K562 (cell line): ENCODE measurements at regions not wholly inside any gene's neighbourhood (a gene's known extent, or its start where the extent isn't known, plus 50 kb on each side); places are given as distances from the start of the nearest gene placed in this dataset.
A peak's percentile ranks its signal among the peaks of the same experiment; 100 is the strongest.

Experiments
- ATAC-seq: fragments of 200-7000 bp; cut with Tn5 transposase; 3 replicates; pipeline ENCODE4 v1.9.1; 2020; ENCODE audit warnings: moderate library complexity
- BruUV-seq: library from RNA; stranded (reverse); fragments of 400-500 nt; replicated peaks from 2 replicates; lab custom pipeline; 2021; lab: Mats Ljungman, UMichigan
- CTCF ChIA-PET: fragments of 300-600 bp; formaldehyde crosslinking; extraction: SDS; loops from one replicate; lab custom pipeline; 2021; ENCODE audit warnings: low intra/inter-chr PET ratio; lab: Yijun Ruan, JAX
- POLR2A ChIA-PET: fragments of 300-600, 350-650 bp; sonication (Branson Sonifier 250); formaldehyde crosslinking; extraction: SDS; loops from one replicate; lab custom pipeline; 2021; ENCODE audit warnings: antibody characterized with exemption, inconsistent platforms; lab: Yijun Ruan, JAX
- DNase-seq, 4 experiments: peaks; one replicate each; pipeline versions ENCODE4 v3.0.0 to v3.0.0-alpha.2; 2011 to 2018; ENCODE audit warnings: low spot score in 3 of 4, mixed read lengths in 3 of 4; ENCODE audit errors: extremely low read depth in 1 of 4
- FAIRE-seq: peaks from 2 replicates; lab custom pipeline; 2011; peaks lifted over from hg19 to GRCh38; lab: Jason Lieb, UNC
- H2AFZ ChIP-seq: 2 replicates; pipeline ENCODE4 v1.6.0; 2011; ENCODE audit warnings: low read depth, low read length, control low read depth, inconsistent platforms
- H3K27ac ChIP-seq: fragments of 200-600 bp; 3 replicates; pipeline ENCODE4 v1.8.0; 2011; ENCODE audit warnings: low read depth, mild to moderate bottlenecking, control low read depth, inconsistent platforms, low read length, moderate library complexity, mixed read lengths; ENCODE audit errors: extremely low read depth
- H3K27me3 ChIP-seq, 2 experiments: fragments of 300-600 bp in 1 of 2; 2 replicates in 1 of 2; 3 replicates in 1 of 2; pipeline versions ENCODE4 v1.6.0 to v1.8.0; 2011; ENCODE audit warnings: inconsistent platforms in 2 of 2, low read length in 2 of 2, mild to moderate bottlenecking in 1 of 2, mixed read lengths in 1 of 2, moderate library complexity in 1 of 2; ENCODE audit not compliant: control insufficient read depth in 2 of 2, insufficient read depth in 2 of 2
- H3K36me3 ChIP-seq: fragments of 300-600 bp; 3 replicates; pipeline ENCODE4 v1.8.0; 2011; ENCODE audit warnings: mild to moderate bottlenecking, low read length, inconsistent platforms; ENCODE audit not compliant: control insufficient read depth, insufficient read depth
- H3K4me1 ChIP-seq, 2 experiments: fragments of 200-600 bp in 1 of 2; replicated peaks in 1 of 2; 2 replicates in 1 of 2; 3 replicates in 1 of 2; pipeline versions ENCODE4 v1.5.1 to v1.8.0; 2011; ENCODE audit warnings: inconsistent platforms in 2 of 2, low read length in 2 of 2, mild to moderate bottlenecking in 1 of 2, mixed read lengths in 1 of 2, moderate library complexity in 1 of 2; ENCODE audit not compliant: control insufficient read depth in 2 of 2, insufficient read depth in 2 of 2
- H3K4me2 ChIP-seq: 2 replicates; pipeline ENCODE4 v1.6.1; 2011; ENCODE audit warnings: low read length, control low read depth, inconsistent platforms, mixed read lengths; ENCODE audit not compliant: insufficient read depth
- H3K4me3 ChIP-seq: fragments of 200-600 bp; sonication (generic), shearing (Covaris generic); 2 replicates; pipeline ENCODE4 v1.5.1; 2016; ENCODE audit warnings: control low read depth, inconsistent platforms
- H3K79me2 ChIP-seq: fragments of 200-600 bp; 3 replicates; pipeline ENCODE4 v1.8.0; 2011; ENCODE audit warnings: low read length, inconsistent platforms; ENCODE audit not compliant: control insufficient read depth, insufficient read depth
- H3K9ac ChIP-seq, 2 experiments: 2 replicates each; pipeline versions ENCODE4 v1.6.0 to v1.6.1; 2011; ENCODE audit warnings: low read depth in 2 of 2, low read length in 2 of 2, control low read depth in 1 of 2, inconsistent platforms in 1 of 2, mild to moderate bottlenecking in 1 of 2, mixed read lengths in 1 of 2; ENCODE audit not compliant: insufficient read depth in 1 of 2
- H3K9me1 ChIP-seq: one replicate; pipeline ENCODE4 v1.6.0; 2011; ENCODE audit warnings: inconsistent platforms, mild to moderate bottlenecking, low read length, moderate library complexity; ENCODE audit not compliant: control insufficient read depth, insufficient read depth
- H3K9me3 ChIP-seq: replicated peaks from 2 replicates; pipeline ENCODE4 v1.5.1; 2011; ENCODE audit warnings: low read depth, low read length, inconsistent platforms; ENCODE audit not compliant: control insufficient read depth, insufficient read depth
- H4K20me1 ChIP-seq: replicated peaks from 2 replicates; pipeline ENCODE4 v1.6.1; 2011; ENCODE audit warnings: low read length, inconsistent platforms, mixed read lengths; ENCODE audit not compliant: control insufficient read depth, insufficient read depth
- MCM5 ChIP-seq: fragments of 450-650 bp; IDR thresholded peaks from 2 replicates; pipeline ENCODE4 v1.6.1; 2016; ENCODE audit warnings: low read depth
- NBN ChIP-seq: fragments of 450-650 bp; IDR thresholded peaks from 2 replicates; pipeline ENCODE4 v1.6.1; 2016; ENCODE audit warnings: low read depth, mild to moderate bottlenecking
- RFX1 ChIP-seq: fragments of 450-650 bp; IDR thresholded peaks from 2 replicates; pipeline ENCODE4 v1.6.1; 2016; ENCODE audit warnings: mild to moderate bottlenecking, moderate library complexity
- ZBTB7A ChIP-seq: IDR thresholded peaks from 2 replicates; pipeline ENCODE4 v1.6.1; 2011; ENCODE audit warnings: low read depth, mild to moderate bottlenecking, low read length, moderate library complexity, borderline replicate concordance; ENCODE audit not compliant: control insufficient read depth
- ZFX ChIP-seq: sonication (generic); formaldehyde crosslinking; IDR thresholded peaks from 2 replicates; pipeline ENCODE4 v1.8.0; 2022; ENCODE audit warnings: mild to moderate bottlenecking, missing genetic modification reagents, moderate library complexity
- ZNF175 ChIP-seq: fragments of 200-800 bp; sonication (Bioruptor generic); IDR thresholded peaks from 2 replicates; pipeline ENCODE4 v1.6.1; 2016; ENCODE audit warnings: low read depth, mild to moderate bottlenecking, missing genetic modification characterization, missing compliant biosample characterization
- WGBS: fragments of 100-300 bp; shearing (Covaris generic); methylation state at CpG from one replicate; pipeline ENCODE4 v1.1.6; 2016; ENCODE audit warnings: low coverage, mixed read lengths; ENCODE audit not compliant: insufficient coverage; ENCODE audit errors: missing lambda C conversion rate; 5-methylcytosine and 5-hydroxymethylcytosine counted together
- in situ Hi-C: fragments of 300-500 bp; cut with MboI; formaldehyde crosslinking; loops from 4 replicates; pipeline ENCODE4 v1.15.0; 2018; ENCODE audit warnings: inconsistent platforms, mixed read lengths
- intact Hi-C: fragments of 100-400 bp; cut with micrococcal nuclease; formaldehyde crosslinking; loops from 2 replicates; pipeline ENCODE4 v1.14.2; 2022

DNA sequence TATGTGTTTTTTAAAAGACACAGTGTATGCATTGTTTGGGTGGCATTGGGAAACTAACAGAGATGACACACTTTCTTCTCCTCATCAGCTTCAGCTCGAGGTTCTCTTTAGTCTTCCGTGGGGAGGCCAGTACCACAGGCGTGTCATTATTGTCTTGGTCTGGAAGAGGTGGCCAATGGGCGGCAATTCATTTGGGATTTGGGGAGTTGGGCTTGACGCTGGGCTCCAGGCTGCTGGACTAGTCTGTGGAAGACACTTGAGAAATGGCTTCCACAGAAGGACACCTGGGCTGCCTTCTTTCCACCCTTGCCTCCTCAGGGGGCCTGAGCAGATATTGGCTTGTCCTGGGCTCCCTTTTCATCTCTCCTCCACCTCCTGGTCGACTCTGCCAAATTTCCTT is 192.2 kb downstream of the SH2D4B start:
- in situ Hi-C loops, result no loop called here
- no peaks in the 10 kb centered on the region for H3K9me3 ChIP-seq
- H2AFZ ChIP-seq, result no peak overlapping the region
- FAIRE-seq, result no peak
- H3K27ac ChIP-seq, result no peak overlapping the region
- no peaks in the 10 kb centered on the region for H3K36me3 ChIP-seq
- no peak for ATAC-seq
- no peaks in the 10 kb centered on the region for H3K79me2 ChIP-seq
- TF ChIP-seq MCM5, result no peak
- no peak for TF ChIP-seq NBN
- TF ChIP-seq ZBTB7A, result no peak
- TF ChIP-seq ZNF175 (CRISPR knock-in tag), result no peak
- ChIA-PET POLR2A (interaction anchor here (0.7 to 0.9 kb wide), 2 partner anchors 23 to 40 kb away, joined by 3 to 4 read pairs; no protein-coding TSS in a partner anchor), CTCF (no interaction called here)
- no peak overlapping the region for H3K4me3 ChIP-seq
- H3K27me3 ChIP-seq, result no peaks in the 10 kb centered on the region
- DNase-seq, result no peak
- intact Hi-C loops, result no loop called here
- WGBS, result 35% methylated on average over 6 of the region's 6 CpGs
- no peak overlapping the region for H3K4me2 ChIP-seq
- no peaks in the 10 kb centered on the region for H3K9me1 ChIP-seq
- H3K4me1 ChIP-seq, result peaks cover 0 to 8% of the 10 kb centered on the region in 2 experiments; a peak in 3 of 5 replicates
- BruUV-seq, result no TSS peak
- no peaks in the 10 kb centered on the region for H4K20me1 ChIP-seq
- H3K9ac ChIP-seq, result no peak overlapping the region

DNA sequence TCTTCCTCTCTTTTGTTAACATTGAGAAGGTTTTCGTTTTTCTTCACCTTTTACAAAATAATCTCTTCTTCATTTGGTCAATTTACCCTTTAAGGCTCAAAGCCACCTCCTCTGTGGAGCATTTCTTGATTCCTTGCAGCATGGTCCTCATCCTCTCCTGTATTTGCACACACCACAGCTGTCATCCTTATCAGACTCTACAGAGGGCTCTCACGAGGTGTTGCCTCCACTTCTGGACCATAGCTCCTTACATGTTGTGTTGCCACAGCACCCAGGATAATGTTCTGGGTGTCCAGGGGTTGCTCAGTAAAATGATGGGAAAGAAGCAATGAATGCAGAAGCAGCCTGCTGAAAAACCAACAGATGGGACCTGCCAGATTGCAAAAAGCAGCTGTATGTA is 192.8 kb downstream of the SH2D4B start:
- H4K20me1 ChIP-seq, result no peaks in the 10 kb centered on the region
- WGBS, result 3% methylated on average over 2 of the region's 2 CpGs

More for the DNA sequence above, 192.8 kb downstream of the SH2D4B start:
- H3K27ac ChIP-seq, result no peak overlapping the region
- H3K9ac ChIP-seq, result no peak overlapping the region
- in situ Hi-C loops, result no loop called here
- intact Hi-C loops, result no loop called here
- ChIA-PET POLR2A (interaction anchor here (0.9 kb wide), 1 partner anchor 24 kb away, joined by 4 read pairs; no protein-coding TSS in a partner anchor), CTCF (no interaction called here)
- ATAC-seq, result peak; percentile 82
- no peaks in the 10 kb centered on the region for H3K9me1 ChIP-seq
- no TSS peak for BruUV-seq
- H3K4me1 ChIP-seq, result peaks cover 0 to 8% of the 10 kb centered on the region in 2 experiments; a peak in 3 of 5 replicates
- TF ChIP-seq ZFX (CRISPR knock-in tag) (no peak), RFX1 (peak; percentile 47; the same call in 1 of the 2 replicates)
- H2AFZ ChIP-seq, result no peak overlapping the region
- H3K79me2 ChIP-seq, result no peaks in the 10 kb centered on the region
- H3K4me2 ChIP-seq, result no peak overlapping the region
- H3K36me3 ChIP-seq, result no peaks in the 10 kb centered on the region
- H3K9me3 ChIP-seq, result no peaks in the 10 kb centered on the region
- H3K4me3 ChIP-seq, result no peak overlapping the region
- DNase-seq, result peak in 2 of 4 experiments; percentile 21 to 52
- peak; percentile 29 for FAIRE-seq
- H3K27me3 ChIP-seq, result no peaks in the 10 kb centered on the region
